Esophagus muscularis mucosa (tissue), 4 donors: ENCODE measurements at regions not wholly inside any gene's neighbourhood (a gene's known extent, or its start where the extent isn't known, plus 50 kb on each side); places are given as distances from the start of the nearest gene placed in this dataset.
A peak's percentile ranks its signal among the peaks of the same experiment; 100 is the strongest.

ENCODE experiments used
- DNase-seq: peaks from one replicate; pipeline ENCODE4 v3.0.0-alpha.2; 2017; ENCODE audit errors: extremely low spot score
- H3K27ac ChIP-seq, 4 donors: fragments of 200-600 bp; sonication (generic); replicated peaks in 1 of 4; 1 replicate in 3 of 4; 2 replicates in 1 of 4; pipeline ENCODE4 v1.5.1; 2016 to 2019; ENCODE audit warnings: mild to moderate bottlenecking in 1 of 4
- H3K27me3 ChIP-seq, 4 donors: fragments of 200-600 bp; sonication (generic); one replicate each; pipeline versions ENCODE4 v1.5.1 to v1.6.0; 2016 to 2019
- H3K36me3 ChIP-seq, 4 donors: fragments of 200-600 bp; sonication (generic); one replicate each; pipeline ENCODE4 v1.5.1; 2016 to 2019
- H3K4me1 ChIP-seq, 4 donors: fragments of 200-600 bp; sonication (generic); one replicate each; pipeline ENCODE4 v1.5.1; 2016 to 2019
- H3K4me3 ChIP-seq, 4 donors: fragments of 200-600 bp; sonication (generic); 1 replicate in 2 of 4; 2 replicates in 2 of 4; pipeline ENCODE4 v1.5.1; 2016 to 2019; ENCODE audit warnings: mild to moderate bottlenecking in 4 of 4, moderate library complexity in 1 of 4
- H3K9me3 ChIP-seq, 4 donors: fragments of 200-600 bp; sonication (generic); 1 replicate in 3 of 4; 2 replicates in 1 of 4; pipeline ENCODE4 v1.5.1; 2016 to 2019
- CTCF ChIP-seq, 3 experiments: fragments of 200-600 bp in 2 of 3; fragments of 450-650 bp in 1 of 3; sonication (generic) in 2 of 3; IDR thresholded peaks; one replicate each; pipeline ENCODE4 v1.5.1; 2017 to 2019; ENCODE audit warnings: antibody characterized with exemption in 3 of 3, mild to moderate bottlenecking in 2 of 3, moderate library complexity in 1 of 3
- EP300 ChIP-seq: sonication (generic); formaldehyde crosslinking; IDR thresholded peaks from one replicate; pipeline ENCODE4 v1.6.1; 2017; ENCODE audit warnings: antibody characterized with exemption
- POLR2A ChIP-seq: fragments of 450-650 bp; IDR thresholded peaks from one replicate; pipeline ENCODE4 v1.6.1; 2017; ENCODE audit warnings: antibody characterized with exemption, moderate library complexity, mild to moderate bottlenecking, low read depth
- POLR2AphosphoS5 ChIP-seq, 2 donors: sonication (generic); formaldehyde crosslinking; IDR thresholded peaks; one replicate each; pipeline ENCODE4 v1.6.1; 2017; ENCODE audit warnings: antibody characterized with exemption in 2 of 2
- WGBS: methylation state at CpG from one replicate; pipeline ENCODE4 v1.1.5; 2018; 5-methylcytosine and 5-hydroxymethylcytosine counted together
- intact Hi-C: fragments of 100-400 bp; cut with DNase I; formaldehyde crosslinking; loops from one replicate; pipeline ENCODE4 v1.15.1; 2023

GRCh38 chr3:82030916-82031315 lies 269.5 kb upstream of the GBE1 start:
- no peaks in the 10 kb centered on the region for H3K9me3 ChIP-seq
- no peak overlapping the region for H3K27ac ChIP-seq
- H3K36me3 ChIP-seq: no peaks in the 10 kb centered on the region
- DNase-seq: no peak
- no peak for TF ChIP-seq EP300
- TF ChIP-seq POLR2AphosphoS5 (IDR thresholded peaks at IDR 0.05): no peak
- no peak for TF ChIP-seq CTCF (IDR thresholded peaks at IDR 0.05)
- peaks cover 0 to 5% (median 0%) of the 10 kb centered on the region in 4 donors for H3K4me1 ChIP-seq
- H3K4me3 ChIP-seq: no peak overlapping the region
- intact Hi-C loops: no loop called here
- H3K27me3 ChIP-seq: no peaks in the 10 kb centered on the region
- 83% methylated on average over 5 of the region's 5 CpGs for WGBS

GRCh38 chr3:82022836-82023235 lies 261.4 kb upstream of the GBE1 start:
- WGBS: 84% methylated on average over 3 of the region's 3 CpGs
- TF ChIP-seq EP300: no peak
- TF ChIP-seq POLR2AphosphoS5 (IDR thresholded peaks at IDR 0.05): no peak
- no peak for TF ChIP-seq CTCF (IDR thresholded peaks at IDR 0.05)
- TF ChIP-seq POLR2A: no peak
- Histone ChIP-seq H3K9me3 (no peaks in the 10 kb centered on the region), H3K27me3 (no peaks in the 10 kb centered on the region), H3K36me3 (no peaks in the 10 kb centered on the region), H3K27ac (no peak overlapping the region), H3K4me3 (no peak overlapping the region), H3K4me1 (no peaks in the 10 kb centered on the region)
- intact Hi-C loops: no loop called here
- DNase-seq: no peak

GRCh38 chr3:82020282-82020681 lies 258.8 kb upstream of the GBE1 start:
- WGBS: 64% methylated on average over 3 of the region's 3 CpGs
- no peaks in the 10 kb centered on the region for H3K36me3 ChIP-seq
- H3K9me3 ChIP-seq: no peaks in the 10 kb centered on the region
- no peak for DNase-seq
- TF ChIP-seq POLR2AphosphoS5 (IDR thresholded peaks at IDR 0.05) (no peak), POLR2A (no peak), EP300 (no peak), CTCF (IDR thresholded peaks at IDR 0.05) (no peak)
- intact Hi-C loops: no loop called here
- no peak overlapping the region for H3K4me3 ChIP-seq
- no peak overlapping the region for H3K27ac ChIP-seq
- no peaks in the 10 kb centered on the region for H3K4me1 ChIP-seq
- no peaks in the 10 kb centered on the region for H3K27me3 ChIP-seq

- Histone ChIP-seq H3K9me3 (peaks cover 0 to 9% (median 0%) of the 10 kb centered on the region in 4 donors), H3K27ac (no peak overlapping the region), H3K4me3 (no peak overlapping the region), H3K4me1 (no peaks in the 10 kb centered on the region), H3K36me3 (no peaks in the 10 kb centered on the region), H3K27me3 (no peaks in the 10 kb centered on the region)
- no peak for DNase-seq
- intact Hi-C loops: no loop called here
- WGBS: 100% methylated on average over 1 of the region's 1 CpG
- TF ChIP-seq EP300 (no peak), POLR2A (no peak), POLR2AphosphoS5 (IDR thresholded peaks at IDR 0.05) (no peak), CTCF (IDR thresholded peaks at IDR 0.05) (no peak)
These were observed 253.8 kb upstream of the GBE1 start for GRCh38 chr3:82015241-82015640.

- no peak for TF ChIP-seq POLR2AphosphoS5 (IDR thresholded peaks at IDR 0.05)
- peak in 1 of 3 experiments; percentile 6 for TF ChIP-seq CTCF (IDR thresholded peaks at IDR 0.05)
- TF ChIP-seq POLR2A: no peak
These were observed 251.3 kb upstream of the GBE1 start for GRCh38 chr3:82012775-82013174.

More at GRCh38 chr3:82012775-82013174, 251.3 kb upstream of the GBE1 start:
- no peaks in the 10 kb centered on the region for H3K36me3 ChIP-seq
- H3K9me3 ChIP-seq: peaks cover 0 to 9% (median 0%) of the 10 kb centered on the region in 4 donors
- no peak for DNase-seq
- intact Hi-C loops: no loop called here
- H3K4me3 ChIP-seq: no peak overlapping the region
- no peaks in the 10 kb centered on the region for H3K27me3 ChIP-seq
- no peaks in the 10 kb centered on the region for H3K4me1 ChIP-seq
- no peak overlapping the region for H3K27ac ChIP-seq
